ENCODE measurements at regions not wholly inside any gene's neighbourhood (a gene's known extent, or its start where the extent isn't known, plus 50 kb on each side); places are given as distances from the start of the nearest gene placed in this dataset.

GRCh38 chr15:101578443-101578894, 73.7 kb downstream of the TM2D3 start:
- TF ChIP-seq POLR2AphosphoS5 (IDR thresholded peaks at IDR 0.05; ENCODE audit: low read depth, low read length) (no peak), REST (IDR thresholded peaks at IDR 0.05; ENCODE audit: insufficient read depth in 1 of 2, low read depth in 2 of 2, low read length in 2 of 2) (no peak)

Measured in PFSK-1 (cell line).